OCI-LY7 (cell line): ENCODE measurements at regions not wholly inside any gene's neighbourhood (a gene's known extent, or its start where the extent isn't known, plus 50 kb on each side); places are given as distances from the start of the nearest gene placed in this dataset.

ENCODE experiments used
- CTCF ChIP-seq: fragments of 200-600 bp; sonication (generic); conservative IDR thresholded peaks from 2 replicates; pipeline ENCODE4 v1.5.1; 2014; ENCODE audit warnings: mild to moderate bottlenecking, antibody characterized with exemption, low read length, moderate library complexity, mixed read lengths
- EZH2phosphoT487 ChIP-seq: fragments of 200-600 bp; sonication (generic); IDR thresholded peaks from 2 replicates; pipeline ENCODE4 v1.6.1; 2018; ENCODE audit warnings: low read depth, borderline replicate concordance, mild to moderate bottlenecking, mixed run types, antibody characterized with exemption, low read length, moderate library complexity, mixed read lengths

GRCh38 chr21:17195351-17195750 lies 317.5 kb upstream of the CXADR start:
- no peak for TF ChIP-seq CTCF
- TF ChIP-seq EZH2phosphoT487: no peak
